SJSA1 (cell line): ENCODE measurements at regions not wholly inside any gene's neighbourhood (a gene's known extent, or its start where the extent isn't known, plus 50 kb on each side); places are given as distances from the start of the nearest gene placed in this dataset.

ENCODE experiments used
- DNase-seq, 2 experiments: peaks; one replicate each; pipeline ENCODE4 v3.0.0-alpha.2; 2015 to 2020; ENCODE audit warnings: low spot score in 2 of 2, low read depth in 1 of 2
- H3K27ac ChIP-seq: fragments of 250-450 bp; sonication (Bioruptor Pico); 2 replicates; pipeline ENCODE4 v1.5.1; 2020; ENCODE audit warnings: mild to moderate bottlenecking, moderate library complexity
- H3K27me3 ChIP-seq: fragments of 250-450 bp; sonication (Bioruptor Pico); replicated peaks from 2 replicates; pipeline ENCODE4 v1.5.1; 2020; ENCODE audit warnings: mild to moderate bottlenecking, moderate library complexity
- H3K36me3 ChIP-seq: fragments of 250-450 bp; sonication (Bioruptor Pico); 2 replicates; pipeline ENCODE4 v1.5.1; 2020; ENCODE audit warnings: mild to moderate bottlenecking
- H3K4me1 ChIP-seq: fragments of 250-450 bp; sonication (Bioruptor Pico); replicated peaks from 2 replicates; pipeline ENCODE4 v1.6.1; 2021; ENCODE audit warnings: mild to moderate bottlenecking
- H3K4me3 ChIP-seq: fragments of 250-450 bp; sonication (Bioruptor Pico); 2 replicates; pipeline ENCODE4 v1.5.1; 2020; ENCODE audit warnings: mild to moderate bottlenecking
- H3K9me3 ChIP-seq: fragments of 250-450 bp; sonication (Bioruptor Pico); replicated peaks from 2 replicates; pipeline ENCODE4 v1.5.1; 2020; ENCODE audit warnings: mild to moderate bottlenecking

DNA sequence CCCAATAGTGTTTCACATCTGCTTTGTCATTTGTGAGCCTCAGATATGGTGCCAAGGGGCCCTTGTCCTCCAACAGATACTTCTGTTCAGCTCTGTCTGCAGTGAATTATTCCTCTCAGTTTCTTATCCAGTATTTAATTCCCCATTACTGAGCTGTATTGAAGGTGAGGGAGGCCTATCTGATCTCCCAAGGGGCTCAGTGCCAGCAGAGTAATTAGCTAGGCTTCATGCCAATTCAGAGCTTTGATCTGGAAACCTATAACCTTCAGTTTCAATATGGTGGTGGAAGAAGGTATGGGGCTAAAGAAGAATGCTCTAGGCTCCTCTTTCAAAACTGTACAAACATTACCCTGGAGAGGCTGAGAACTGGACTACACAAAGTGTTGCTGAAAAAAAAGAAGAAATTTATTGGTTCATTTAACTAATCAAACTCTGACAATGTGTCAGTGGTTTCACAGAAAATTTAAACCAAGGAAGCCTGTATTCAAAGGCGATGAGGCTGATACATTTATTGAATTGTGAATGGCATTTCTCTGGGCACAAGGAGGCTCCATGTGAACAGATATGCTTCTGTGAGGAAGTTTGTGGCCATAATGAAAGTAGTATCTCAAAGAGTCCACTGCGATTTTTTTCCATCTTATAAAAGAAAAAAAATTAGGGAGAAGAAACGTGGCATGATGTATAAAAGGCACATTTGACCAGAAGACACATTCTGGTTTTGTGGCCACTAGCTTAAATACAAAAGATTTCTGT, 397.8 kb downstream of the TLE4 start:
- Histone ChIP-seq H3K4me3 (no peak overlapping the region), H3K27me3 (no peaks in the 10 kb centered on the region), H3K9me3 (no peaks in the 10 kb centered on the region), H3K27ac (no peak overlapping the region), H3K4me1 (peaks cover 4% of the 10 kb centered on the region; the same call in 1 of the 2 replicates), H3K36me3 (no peaks in the 10 kb centered on the region)
- DNase-seq, result no peak

DNA sequence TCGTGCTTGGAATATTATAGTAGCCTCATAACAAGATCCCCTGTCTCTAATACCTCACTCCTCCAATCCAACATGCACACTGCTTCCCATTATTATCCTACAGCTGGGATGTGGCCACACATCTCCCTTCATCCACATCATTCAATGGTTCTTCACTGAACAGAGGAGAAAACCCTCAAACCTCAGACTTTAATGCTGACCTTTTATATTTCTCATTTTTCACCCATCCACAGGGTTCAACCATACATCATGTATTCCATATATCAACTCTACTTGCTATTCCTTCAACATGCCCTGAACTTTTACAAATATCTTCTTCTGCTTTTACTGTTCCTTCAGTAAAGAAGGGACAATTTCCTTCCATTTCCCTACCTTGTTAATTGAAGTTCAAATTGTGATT, 396.8 kb downstream of the TLE4 start:
- no peak for DNase-seq
- no peak overlapping the region for H3K27ac ChIP-seq
- no peaks in the 10 kb centered on the region for H3K36me3 ChIP-seq
- no peaks in the 10 kb centered on the region for H3K9me3 ChIP-seq
- H3K27me3 ChIP-seq, result no peaks in the 10 kb centered on the region
- no peak overlapping the region for H3K4me3 ChIP-seq
- H3K4me1 ChIP-seq, result peaks cover 4% of the 10 kb centered on the region; the same call in 1 of the 2 replicates

DNA sequence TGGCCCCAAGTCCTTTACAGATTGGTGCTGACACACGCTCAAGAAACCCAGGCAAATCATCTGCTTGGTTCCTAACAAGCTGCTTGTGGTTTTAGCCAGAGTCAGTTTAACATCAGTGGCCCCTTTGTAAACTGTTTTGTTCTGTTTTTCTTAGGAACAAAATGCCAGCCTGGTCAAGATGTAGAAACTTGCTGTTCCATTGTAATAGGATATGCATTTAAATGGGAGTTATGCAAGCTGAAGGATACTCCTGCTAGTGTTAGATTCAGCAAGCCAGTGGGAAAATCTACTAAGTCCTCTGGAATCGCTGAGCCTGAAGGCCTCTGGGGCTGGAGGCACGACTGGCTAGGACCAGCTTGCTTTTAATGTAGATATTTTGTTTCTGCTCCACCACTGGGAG, 391.1 kb downstream of the TLE4 start:
- Histone ChIP-seq H3K4me3 (no peak overlapping the region), H3K27me3 (no peaks in the 10 kb centered on the region), H3K36me3 (no peaks in the 10 kb centered on the region), H3K4me1 (no peaks in the 10 kb centered on the region), H3K27ac (no peak overlapping the region), H3K9me3 (no peaks in the 10 kb centered on the region)
- DNase-seq, result no peak

DNA sequence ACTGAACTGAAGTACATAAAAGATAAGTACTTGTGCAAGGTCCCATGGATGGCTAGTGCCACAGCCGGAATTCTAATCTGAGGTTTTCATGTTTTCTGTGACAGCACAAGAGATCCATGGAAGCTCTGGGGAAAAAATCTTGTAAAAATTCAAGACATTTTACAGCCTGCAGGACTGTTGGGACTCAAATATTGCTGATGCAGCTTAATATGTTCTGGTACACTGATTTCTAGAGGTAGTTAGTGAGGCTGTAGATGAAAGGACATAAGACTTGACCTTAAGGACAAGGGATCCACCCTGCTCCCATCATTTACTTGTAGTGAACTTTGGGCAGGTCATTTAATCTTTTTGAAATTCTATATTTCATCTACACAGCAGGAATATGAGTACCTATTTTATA, 390.4 kb downstream of the TLE4 start:
- no peaks in the 10 kb centered on the region for H3K27me3 ChIP-seq

DNA sequence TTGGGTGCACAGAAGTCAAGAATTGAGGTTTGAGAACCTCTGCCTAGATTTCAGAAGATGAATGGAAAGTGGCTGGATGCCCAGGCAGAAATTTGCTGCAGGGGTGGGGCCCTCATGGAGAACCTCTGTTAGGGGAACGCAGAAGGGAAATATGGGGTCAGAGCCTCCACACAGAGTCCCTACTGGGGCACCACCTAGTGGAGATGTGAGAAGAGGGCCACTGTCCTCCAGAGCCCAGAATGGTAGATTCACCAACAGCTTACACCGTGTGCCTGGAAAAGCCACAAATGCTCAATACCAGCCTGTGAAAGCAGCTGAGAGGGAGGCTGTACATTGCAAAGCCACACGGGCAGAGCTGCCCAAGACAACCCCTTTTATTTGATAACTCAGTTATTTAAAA, 383.5 kb downstream of the TLE4 start:
- H3K4me1 ChIP-seq, result no peaks in the 10 kb centered on the region
- no peaks in the 10 kb centered on the region for H3K9me3 ChIP-seq
- DNase-seq, result no peak
- no peak overlapping the region for H3K27ac ChIP-seq
- no peaks in the 10 kb centered on the region for H3K36me3 ChIP-seq
- H3K27me3 ChIP-seq, result no peaks in the 10 kb centered on the region
- H3K4me3 ChIP-seq, result no peak overlapping the region

More for the DNA sequence above, 390.4 kb downstream of the TLE4 start:
- Histone ChIP-seq H3K4me1 (no peaks in the 10 kb centered on the region), H3K36me3 (no peaks in the 10 kb centered on the region), H3K9me3 (no peaks in the 10 kb centered on the region), H3K4me3 (no peak overlapping the region), H3K27ac (no peak overlapping the region)
- DNase-seq, result no peak

DNA sequence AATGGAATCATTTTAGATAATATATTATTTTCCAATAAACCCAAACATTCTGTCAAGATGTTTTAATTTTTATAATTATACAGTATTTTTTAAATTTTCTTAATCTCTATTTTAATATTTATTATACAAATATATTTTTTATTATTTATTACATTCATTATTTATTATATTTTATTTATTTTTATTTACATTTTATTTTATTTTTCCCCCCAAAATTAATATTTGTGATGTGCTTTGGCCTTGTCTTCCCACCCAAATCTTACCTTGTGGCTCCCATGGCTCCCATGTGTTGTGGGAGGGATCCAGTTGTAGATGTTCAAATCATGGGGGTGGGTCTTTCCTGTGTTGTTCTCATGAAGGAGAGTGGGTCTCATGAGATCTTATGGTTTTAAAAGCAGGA, 382.1 kb downstream of the TLE4 start:
- no peak for DNase-seq
- Histone ChIP-seq H3K27me3 (no peaks in the 10 kb centered on the region), H3K9me3 (no peaks in the 10 kb centered on the region), H3K4me1 (no peaks in the 10 kb centered on the region), H3K27ac (no peak overlapping the region), H3K36me3 (no peaks in the 10 kb centered on the region), H3K4me3 (no peak overlapping the region)

DNA sequence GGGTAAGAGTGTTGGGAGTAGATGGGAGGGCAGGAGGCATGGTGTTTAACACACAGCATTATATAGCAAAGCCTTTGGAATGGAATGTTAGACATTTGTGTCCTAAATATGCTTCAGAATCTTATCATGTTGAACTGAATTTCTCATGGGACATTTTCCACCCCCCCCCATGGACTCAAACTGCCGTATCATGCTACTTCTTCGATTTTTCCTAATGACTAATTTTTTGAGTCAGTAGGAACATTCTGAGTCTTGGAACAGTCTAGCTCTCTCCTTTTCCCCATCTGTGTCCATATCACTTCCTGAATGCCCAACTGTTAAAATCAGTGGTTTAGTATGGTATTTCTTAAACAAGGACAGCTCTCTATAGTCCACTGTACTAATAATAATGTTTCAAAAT, 380.6 kb downstream of the TLE4 start:
- no peak overlapping the region for H3K27ac ChIP-seq
- no peaks in the 10 kb centered on the region for H3K4me1 ChIP-seq
- H3K27me3 ChIP-seq, result no peaks in the 10 kb centered on the region
- no peaks in the 10 kb centered on the region for H3K36me3 ChIP-seq
- no peaks in the 10 kb centered on the region for H3K9me3 ChIP-seq
- H3K4me3 ChIP-seq, result no peak overlapping the region
- no peak for DNase-seq

DNA sequence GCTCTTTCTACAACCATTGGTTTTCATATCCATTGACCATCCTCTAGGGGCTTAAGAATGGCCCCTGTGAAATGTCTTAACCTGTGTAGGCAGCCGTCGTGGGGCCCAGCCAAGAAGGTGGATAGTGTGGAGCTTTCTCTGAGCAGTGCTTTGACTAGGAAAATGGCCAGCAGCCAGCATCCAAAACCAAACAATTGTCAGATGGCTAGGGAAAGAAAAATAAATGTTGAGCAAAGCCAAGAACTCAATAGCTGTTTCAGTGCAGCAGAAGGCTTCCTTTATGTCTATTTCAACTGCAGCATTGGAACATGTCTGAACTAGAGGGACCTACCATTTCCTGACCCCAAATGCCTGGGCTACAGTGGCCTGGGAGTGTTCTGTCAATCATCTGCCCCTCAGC, 374.9 kb downstream of the TLE4 start:
- Histone ChIP-seq H3K4me1 (no peaks in the 10 kb centered on the region), H3K4me3 (no peak overlapping the region), H3K36me3 (no peaks in the 10 kb centered on the region), H3K9me3 (no peaks in the 10 kb centered on the region), H3K27ac (no peak overlapping the region), H3K27me3 (no peaks in the 10 kb centered on the region)
- no peak for DNase-seq

DNA sequence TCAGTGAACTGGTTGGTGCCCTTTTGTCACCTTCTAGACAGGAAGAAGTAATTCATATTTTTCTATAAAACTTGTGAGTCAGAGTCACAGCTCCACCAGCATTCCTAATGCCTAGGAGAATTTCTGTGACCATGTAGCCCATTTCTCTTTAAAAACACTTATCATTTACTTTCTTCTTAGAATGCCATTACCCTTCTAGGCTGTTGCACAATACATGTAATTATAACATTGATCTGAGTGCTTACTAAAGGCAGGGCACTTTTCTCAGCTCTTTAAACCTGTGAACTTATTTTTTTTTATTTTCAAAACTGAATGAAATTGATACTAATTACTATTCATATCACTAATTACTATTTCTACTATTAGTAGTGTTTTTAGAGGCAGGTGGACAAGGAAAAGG, 373.7 kb downstream of the TLE4 start:
- no peaks in the 10 kb centered on the region for H3K9me3 ChIP-seq
- no peak for DNase-seq
- H3K36me3 ChIP-seq, result no peaks in the 10 kb centered on the region
- no peaks in the 10 kb centered on the region for H3K27me3 ChIP-seq
- H3K27ac ChIP-seq, result no peak overlapping the region
- no peak overlapping the region for H3K4me3 ChIP-seq
- H3K4me1 ChIP-seq, result no peaks in the 10 kb centered on the region

DNA sequence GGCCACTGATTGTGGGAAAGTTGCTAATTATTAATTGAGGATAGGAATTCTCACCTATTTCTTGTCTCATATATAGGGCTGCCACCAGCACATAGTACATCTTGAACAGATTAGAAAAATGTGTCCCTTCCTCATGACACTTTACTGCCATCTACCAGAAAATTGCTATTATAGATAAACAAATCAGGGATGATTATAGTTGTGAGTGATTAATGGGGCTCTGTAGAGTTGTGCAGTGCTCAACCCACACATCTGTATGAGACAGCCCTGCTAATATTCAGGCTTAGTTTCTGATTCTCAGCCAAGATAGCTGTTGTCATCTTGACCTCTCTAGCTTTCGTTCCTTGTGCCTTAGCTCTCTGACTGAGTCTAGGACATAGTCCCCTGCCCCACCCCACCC, 373.3 kb downstream of the TLE4 start:
- Histone ChIP-seq H3K36me3 (no peaks in the 10 kb centered on the region), H3K9me3 (no peaks in the 10 kb centered on the region), H3K27ac (no peak overlapping the region), H3K4me3 (no peak overlapping the region), H3K4me1 (no peaks in the 10 kb centered on the region), H3K27me3 (no peaks in the 10 kb centered on the region)
- no peak for DNase-seq

DNA sequence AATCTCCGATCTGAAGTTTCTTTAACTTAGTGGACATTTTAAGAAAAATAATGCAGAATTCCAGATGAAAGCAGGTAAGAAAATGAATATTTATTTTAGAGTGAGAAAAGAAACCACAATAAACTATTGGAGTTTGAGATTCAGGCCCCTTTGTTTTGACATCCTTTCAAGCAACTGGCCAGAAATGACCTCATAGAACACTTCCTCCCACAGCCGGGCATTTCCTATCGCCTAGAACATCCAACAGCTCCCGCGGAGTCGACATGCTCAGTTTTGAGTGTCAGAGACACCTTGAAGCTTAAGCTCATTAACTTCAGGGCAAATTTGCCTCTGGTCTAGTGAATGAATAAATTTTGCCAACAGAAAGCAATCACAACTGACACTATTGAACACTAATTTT, 369.2 kb downstream of the TLE4 start:
- Histone ChIP-seq H3K4me1 (no peaks in the 10 kb centered on the region), H3K4me3 (no peak overlapping the region), H3K9me3 (no peaks in the 10 kb centered on the region), H3K27ac (no peak overlapping the region), H3K36me3 (no peaks in the 10 kb centered on the region), H3K27me3 (no peaks in the 10 kb centered on the region)
- no peak for DNase-seq

DNA sequence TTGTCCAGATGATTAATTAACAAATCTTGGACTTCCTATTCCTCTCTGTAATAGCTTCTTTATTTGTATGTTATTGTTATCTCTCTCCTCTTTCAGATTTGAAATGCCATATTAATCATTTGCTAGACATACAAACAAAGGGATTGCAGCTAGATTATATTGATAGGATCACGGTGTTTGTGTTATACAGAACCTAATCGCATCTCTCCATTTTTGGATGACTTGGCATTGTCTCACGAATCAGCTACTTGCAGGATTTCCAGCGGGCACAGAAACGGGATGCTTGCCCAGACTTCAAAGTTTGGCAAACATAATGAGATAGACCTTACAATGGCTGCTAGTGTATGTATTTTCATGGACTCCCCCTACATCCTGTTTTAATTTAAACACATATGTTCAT, 368.1 kb downstream of the TLE4 start:
- Histone ChIP-seq H3K9me3 (no peaks in the 10 kb centered on the region), H3K4me1 (no peaks in the 10 kb centered on the region), H3K27ac (no peak overlapping the region), H3K36me3 (no peaks in the 10 kb centered on the region), H3K27me3 (no peaks in the 10 kb centered on the region), H3K4me3 (no peak overlapping the region)
- DNase-seq, result no peak

DNA sequence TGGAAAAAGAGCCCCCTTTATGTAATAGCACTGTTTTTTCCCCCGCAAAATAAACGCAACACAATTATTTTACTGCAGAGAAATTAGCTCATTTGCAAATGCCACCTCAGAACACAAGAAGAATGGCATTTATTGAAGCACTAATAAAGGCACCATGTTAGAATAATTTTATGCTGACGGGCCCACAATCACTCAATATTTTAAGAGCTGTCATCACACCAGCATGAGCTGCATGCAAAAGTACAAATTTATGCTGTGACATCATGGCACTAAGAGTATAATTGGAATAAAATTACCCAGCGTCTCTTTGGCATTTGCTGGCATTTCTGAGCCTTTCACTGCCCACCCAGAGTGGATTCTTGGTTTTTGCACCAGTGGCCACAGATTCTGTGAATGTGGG, 364.6 kb downstream of the TLE4 start:
- no peak overlapping the region for H3K27ac ChIP-seq
- H3K27me3 ChIP-seq, result no peaks in the 10 kb centered on the region
- H3K9me3 ChIP-seq, result no peaks in the 10 kb centered on the region
- DNase-seq, result no peak
- H3K4me3 ChIP-seq, result no peak overlapping the region
- H3K36me3 ChIP-seq, result no peaks in the 10 kb centered on the region
- no peaks in the 10 kb centered on the region for H3K4me1 ChIP-seq

DNA sequence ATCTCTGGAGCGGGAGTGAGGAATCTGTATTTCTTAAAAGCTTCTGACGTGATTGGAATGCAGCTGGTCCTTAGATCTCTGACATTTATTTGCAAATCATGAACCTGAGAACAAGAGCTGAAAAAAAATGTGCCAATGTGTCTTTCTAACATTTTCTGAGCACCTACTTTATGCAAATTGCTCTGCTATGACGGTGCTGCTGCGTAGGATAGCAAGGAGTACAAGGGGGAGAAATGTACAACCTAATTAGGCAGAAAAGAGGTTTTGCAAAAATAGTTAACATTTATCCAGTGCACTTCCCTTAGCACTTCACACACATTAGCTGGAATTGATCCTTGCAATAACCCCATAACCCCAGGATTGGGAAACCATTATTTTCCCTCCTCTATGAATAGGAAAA, 357.5 kb downstream of the TLE4 start:
- Histone ChIP-seq H3K9me3 (no peaks in the 10 kb centered on the region), H3K4me1 (no peaks in the 10 kb centered on the region), H3K4me3 (no peak overlapping the region), H3K36me3 (no peaks in the 10 kb centered on the region), H3K27ac (no peak overlapping the region), H3K27me3 (no peaks in the 10 kb centered on the region)
- no peak for DNase-seq

DNA sequence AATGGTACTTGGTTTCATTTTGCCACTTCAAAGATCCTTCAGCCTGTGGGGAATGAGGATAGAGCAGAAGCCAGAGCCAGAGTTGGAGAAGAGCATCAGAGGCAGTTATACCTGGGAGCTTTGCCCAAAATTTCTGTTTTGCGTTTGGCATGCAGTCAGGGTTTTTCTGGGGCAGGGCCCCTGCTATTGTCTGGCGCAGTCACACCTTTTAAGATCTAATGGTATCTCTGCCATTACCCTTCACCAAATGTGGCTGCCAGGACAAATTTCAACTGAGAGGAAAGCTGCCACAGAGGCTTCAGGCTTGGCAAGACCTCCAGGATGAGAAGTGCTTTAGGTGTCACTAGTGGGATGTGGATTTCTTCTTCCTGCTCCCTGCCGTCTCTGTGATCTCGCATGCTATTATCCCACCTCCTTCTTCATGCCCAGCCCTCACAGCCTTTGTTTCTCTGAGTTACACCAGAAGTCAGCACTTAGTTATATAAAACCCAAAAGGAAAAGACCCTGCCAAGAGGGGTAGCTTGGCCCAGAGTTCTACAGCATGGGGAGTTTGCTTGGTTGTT, 357.0 kb downstream of the TLE4 start:
- Histone ChIP-seq H3K4me1 (no peaks in the 10 kb centered on the region), H3K9me3 (no peaks in the 10 kb centered on the region), H3K36me3 (no peaks in the 10 kb centered on the region), H3K4me3 (no peak overlapping the region), H3K27me3 (no peaks in the 10 kb centered on the region), H3K27ac (no peak overlapping the region)
- DNase-seq, result no peak
